Keratinocyte (primary cell): ENCODE measurements at regions not wholly inside any gene's neighbourhood (a gene's known extent, or its start where the extent isn't known, plus 50 kb on each side); places are given as distances from the start of the nearest gene placed in this dataset.

Source experiments
- DNase-seq: peaks from one replicate; pipeline ENCODE4 v3.0.0-alpha.2; 2011; ENCODE audit warnings: low read depth, missing footprints, low spot score
- FAIRE-seq: peaks from 2 replicates; lab custom pipeline; 2011; peaks lifted over from hg19 to GRCh38; lab: Jason Lieb, UNC
- H2AFZ ChIP-seq: 2 replicates; pipeline ENCODE4 v1.6.0; 2012; ENCODE audit warnings: low read length, control low read depth, inconsistent platforms; ENCODE audit not compliant: control insufficient read depth
- H3K27ac ChIP-seq: 2 replicates; pipeline ENCODE4 v1.5.1; 2011; ENCODE audit warnings: low read length; ENCODE audit not compliant: control insufficient read depth, insufficient read depth
- H3K27me3 ChIP-seq: 3 replicates; pipeline ENCODE4 v1.6.0; 2011; ENCODE audit warnings: low read length; ENCODE audit not compliant: control insufficient read depth, insufficient read depth; ENCODE audit errors: extremely low read depth
- H3K36me3 ChIP-seq, 2 experiments: 2 replicates in 1 of 2; 3 replicates in 1 of 2; pipeline ENCODE4 v1.5.1; 2011; ENCODE audit warnings: low read length in 2 of 2, mild to moderate bottlenecking in 1 of 2; ENCODE audit not compliant: control insufficient read depth in 2 of 2, insufficient read depth in 2 of 2; ENCODE audit errors: extremely low read depth in 1 of 2
- H3K4me1 ChIP-seq: 3 replicates; pipeline ENCODE4 v1.5.1; 2011; ENCODE audit warnings: low read length; ENCODE audit not compliant: control insufficient read depth, insufficient read depth; ENCODE audit errors: extremely low read depth
- H3K4me2 ChIP-seq: 3 replicates; pipeline ENCODE4 v1.6.0; 2011; ENCODE audit warnings: low read depth, low read length; ENCODE audit not compliant: control insufficient read depth, insufficient read depth; ENCODE audit errors: extremely low read depth
- H3K4me3 ChIP-seq, 3 experiments: fragments of 200-600 bp in 1 of 3; sonication (generic) in 1 of 3; 2 replicates in 2 of 3; 3 replicates in 1 of 3; pipeline ENCODE4 v1.5.1; 2011 to 2016; ENCODE audit warnings: low read length in 3 of 3, mild to moderate bottlenecking in 3 of 3, control low read depth in 2 of 3, inconsistent platforms in 1 of 3, low read depth in 1 of 3, mixed read lengths in 1 of 3, mixed run types in 1 of 3, moderate library complexity in 1 of 3; ENCODE audit not compliant: control insufficient read depth in 2 of 3, insufficient read depth in 2 of 3; ENCODE audit errors: extremely low read depth in 1 of 3
- H3K79me2 ChIP-seq: 2 replicates; pipeline ENCODE4 v1.6.0; 2012; ENCODE audit warnings: low read length; ENCODE audit not compliant: control insufficient read depth, insufficient read depth
- H3K9ac ChIP-seq: 3 replicates; pipeline ENCODE4 v1.6.0; 2011; ENCODE audit warnings: low read length; ENCODE audit not compliant: control insufficient read depth, insufficient read depth; ENCODE audit errors: extremely low read depth
- H3K9me1 ChIP-seq: 3 replicates; pipeline ENCODE4 v1.6.0; 2011; ENCODE audit warnings: low read length; ENCODE audit not compliant: control insufficient read depth, insufficient read depth; ENCODE audit errors: extremely low read depth
- H3K9me3 ChIP-seq: 2 replicates; pipeline ENCODE4 v1.5.1; 2012; ENCODE audit warnings: low read depth, low read length; ENCODE audit not compliant: control insufficient read depth
- H4K20me1 ChIP-seq: 3 replicates; pipeline ENCODE4 v1.6.0; 2011; ENCODE audit warnings: low read length; ENCODE audit not compliant: control insufficient read depth, insufficient read depth; ENCODE audit errors: extremely low read depth
- CTCF ChIP-seq, 3 experiments: IDR thresholded peaks in 1 of 3; conservative IDR thresholded peaks in 1 of 3; optimal IDR thresholded peaks in 1 of 3; 2 replicates in 2 of 3; 3 replicates in 1 of 3; pipeline versions ENCODE3 to v1.5.1; 2011; ENCODE audit warnings: low read length in 3 of 3, mild to moderate bottlenecking in 3 of 3, moderate library complexity in 2 of 3, control low read depth in 1 of 3, inconsistent platforms in 1 of 3; ENCODE audit not compliant: insufficient read depth in 2 of 3; ENCODE audit errors: extremely low read depth in 1 of 3
- EZH2 ChIP-seq: IDR thresholded peaks from one replicate; pipeline ENCODE4 v1.6.1; 2012; ENCODE audit warnings: inconsistent platforms, mild to moderate bottlenecking, low read length, moderate library complexity
- dilution Hi-C: fragments of 300-500 bp; cut with MboI; formaldehyde crosslinking; loops from one replicate; pipeline ENCODE4 v1.7.0; 2020; ENCODE audit warnings: low sequenced_read_pairs; ENCODE audit not compliant: extremely low pct_ligation_motif_present

DNA sequence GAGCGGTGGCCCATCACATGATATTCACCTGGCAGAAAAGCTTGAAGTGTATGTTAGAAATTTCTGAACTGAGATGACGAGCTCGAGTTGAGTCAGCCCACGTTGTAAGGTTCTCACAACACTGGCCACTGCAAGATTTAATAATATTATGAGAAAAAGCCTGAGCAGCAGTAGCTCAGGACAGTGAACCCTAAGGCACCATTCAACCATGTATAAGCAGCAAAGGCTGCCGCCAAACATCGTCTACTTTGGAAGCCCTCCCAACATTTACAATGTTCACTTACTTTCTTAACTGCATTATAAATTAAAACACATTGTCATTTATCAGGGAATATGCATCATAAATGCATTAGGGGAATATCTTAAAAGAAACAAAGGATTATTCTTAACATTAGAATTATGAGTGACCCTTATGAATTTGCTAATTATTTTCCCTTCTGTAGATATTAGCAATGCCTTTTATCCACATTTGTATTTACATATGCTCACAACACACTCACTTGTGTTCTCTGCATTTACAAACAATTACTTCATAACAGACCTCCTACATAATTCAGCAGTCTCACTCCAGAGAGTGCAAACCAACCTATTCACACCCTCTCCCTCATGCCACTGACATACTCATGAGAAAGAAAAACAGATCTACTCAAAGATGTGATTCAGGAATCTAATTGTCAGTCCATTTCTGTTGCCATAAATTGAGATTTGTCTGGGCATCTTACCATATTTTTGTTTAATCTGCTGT lies 57.7 kb upstream of the CARD18 start:
- Histone ChIP-seq H4K20me1 (no peaks in the 10 kb centered on the region), H3K4me3 (no peak overlapping the region), H3K36me3 (no peaks in the 10 kb centered on the region), H3K9me3 (no peaks in the 10 kb centered on the region), H3K9ac (no peak overlapping the region), H3K4me2 (no peak overlapping the region), H3K27ac (no peak overlapping the region), H3K27me3 (no peaks in the 10 kb centered on the region), H2AFZ (no peak overlapping the region), H3K9me1 (no peaks in the 10 kb centered on the region), H3K4me1 (no peaks in the 10 kb centered on the region), H3K79me2 (no peaks in the 10 kb centered on the region)
- TF ChIP-seq EZH2 (no peak), CTCF (optimal IDR thresholded peaks at IDR 0.05 in 1 of 3, IDR thresholded peaks at IDR 0.05 in 1 of 3, conservative IDR thresholded peaks at IDR 0.05 in 1 of 3; ENCODE audit: extremely low read depth in 1 of 3, insufficient read depth in 2 of 3, low read length in 3 of 3) (no peak)
- FAIRE-seq (no peak), DNase-seq (no peak)
- dilution Hi-C loops, result no loop called here

DNA sequence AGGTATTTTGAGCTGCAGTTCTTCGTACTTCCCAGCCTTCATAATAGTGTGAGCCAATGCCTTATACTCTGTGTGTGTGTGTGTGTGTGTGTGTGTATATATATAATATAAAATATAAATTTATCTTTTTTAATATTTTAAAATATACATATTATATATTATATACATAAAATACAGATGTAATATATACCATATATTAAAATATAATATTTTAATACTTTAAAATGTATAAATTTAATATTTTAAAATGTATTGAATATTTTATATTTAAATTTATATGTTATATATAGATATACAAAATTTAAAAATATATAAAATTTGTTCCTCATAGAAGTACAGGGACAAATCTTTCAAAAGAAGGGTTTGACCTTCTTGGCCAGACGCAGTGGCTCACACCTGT lies 53.7 kb upstream of the CARD18 start:
- Histone ChIP-seq H3K27ac (no peak overlapping the region), H3K27me3 (no peaks in the 10 kb centered on the region), H3K9me1 (no peaks in the 10 kb centered on the region), H3K9ac (no peak overlapping the region), H4K20me1 (no peaks in the 10 kb centered on the region), H3K9me3 (no peaks in the 10 kb centered on the region), H3K79me2 (no peaks in the 10 kb centered on the region), H2AFZ (no peak overlapping the region), H3K36me3 (no peaks in the 10 kb centered on the region), H3K4me1 (no peaks in the 10 kb centered on the region), H3K4me3 (no peak overlapping the region), H3K4me2 (no peak overlapping the region)
- TF ChIP-seq EZH2 (no peak), CTCF (optimal IDR thresholded peaks at IDR 0.05 in 1 of 3, IDR thresholded peaks at IDR 0.05 in 1 of 3, conservative IDR thresholded peaks at IDR 0.05 in 1 of 3; ENCODE audit: extremely low read depth in 1 of 3, insufficient read depth in 2 of 3, low read length in 3 of 3) (no peak)
- dilution Hi-C loops, result no loop called here
- DNase-seq (no peak), FAIRE-seq (no peak)
